Gastroesophageal sphincter (tissue), 4 donors: ENCODE measurements at regions not wholly inside any gene's neighbourhood (a gene's known extent, or its start where the extent isn't known, plus 50 kb on each side); places are given as distances from the start of the nearest gene placed in this dataset.

ENCODE experiments used
- ATAC-seq: fragments of 150-250 bp; one replicate; pipeline ENCODE4 v1.9.1; 2016; ENCODE audit warnings: mild to moderate bottlenecking, moderate library complexity
- H3K27ac ChIP-seq, 4 donors: fragments of 200-600 bp; sonication (generic) in 3 of 4; 1 replicate in 3 of 4; 2 replicates in 1 of 4; pipeline ENCODE4 v1.5.1; 2016 to 2019
- H3K27me3 ChIP-seq: fragments of 200-600 bp; sonication (generic); one replicate; pipeline ENCODE4 v1.5.1; 2019
- H3K36me3 ChIP-seq, 2 donors: fragments of 200-600 bp; sonication (generic); one replicate each; pipeline ENCODE4 v1.5.1; 2019; ENCODE audit warnings: control low read depth in 1 of 2
- H3K4me1 ChIP-seq, 3 donors: fragments of 200-600 bp; sonication (generic); 1 replicate in 2 of 3; 2 replicates in 1 of 3; pipeline ENCODE4 v1.5.1; 2016 to 2019; ENCODE audit warnings: control low read depth in 2 of 3
- H3K4me3 ChIP-seq, 2 donors: fragments of 200-600 bp; sonication (generic); one replicate each; pipeline ENCODE4 v1.5.1; 2019; ENCODE audit warnings: mild to moderate bottlenecking in 1 of 2, moderate library complexity in 1 of 2
- H3K9me3 ChIP-seq, 3 donors: fragments of 200-600 bp; sonication (generic); one replicate each; pipeline ENCODE4 v1.5.1; 2017 to 2019; ENCODE audit warnings: control low read depth in 2 of 3
- EP300 ChIP-seq: sonication (generic); formaldehyde crosslinking; IDR thresholded peaks from one replicate; pipeline ENCODE4 v1.6.1; 2017; ENCODE audit warnings: antibody characterized with exemption, mild to moderate bottlenecking
- POLR2A ChIP-seq, 2 donors: fragments of 450-650 bp; IDR thresholded peaks; one replicate each; pipeline ENCODE4 v1.6.1; 2017; ENCODE audit warnings: antibody characterized with exemption in 2 of 2, mild to moderate bottlenecking in 2 of 2, moderate library complexity in 1 of 2
- POLR2AphosphoS5 ChIP-seq: sonication (generic); formaldehyde crosslinking; IDR thresholded peaks from one replicate; pipeline ENCODE4 v1.6.1; 2017; ENCODE audit warnings: antibody characterized with exemption
- WGBS, 2 donors: methylation state at CpG; one replicate each; pipeline ENCODE4 v1.1.5; 2018; ENCODE audit warnings: low coverage in 1 of 2; 5-methylcytosine and 5-hydroxymethylcytosine counted together
- TF ChIP-seq, protein P1 (sequence below), 4 experiments: fragments of 200-600 bp in 2 of 4; fragments of 450-650 bp in 2 of 4; sonication (generic) in 1 of 4; IDR thresholded peaks; one replicate each; pipeline ENCODE4 v1.5.1; 2017 to 2019; ENCODE audit warnings: antibody characterized with exemption in 4 of 4, mild to moderate bottlenecking in 2 of 4, moderate library complexity in 2 of 4

DNA sequence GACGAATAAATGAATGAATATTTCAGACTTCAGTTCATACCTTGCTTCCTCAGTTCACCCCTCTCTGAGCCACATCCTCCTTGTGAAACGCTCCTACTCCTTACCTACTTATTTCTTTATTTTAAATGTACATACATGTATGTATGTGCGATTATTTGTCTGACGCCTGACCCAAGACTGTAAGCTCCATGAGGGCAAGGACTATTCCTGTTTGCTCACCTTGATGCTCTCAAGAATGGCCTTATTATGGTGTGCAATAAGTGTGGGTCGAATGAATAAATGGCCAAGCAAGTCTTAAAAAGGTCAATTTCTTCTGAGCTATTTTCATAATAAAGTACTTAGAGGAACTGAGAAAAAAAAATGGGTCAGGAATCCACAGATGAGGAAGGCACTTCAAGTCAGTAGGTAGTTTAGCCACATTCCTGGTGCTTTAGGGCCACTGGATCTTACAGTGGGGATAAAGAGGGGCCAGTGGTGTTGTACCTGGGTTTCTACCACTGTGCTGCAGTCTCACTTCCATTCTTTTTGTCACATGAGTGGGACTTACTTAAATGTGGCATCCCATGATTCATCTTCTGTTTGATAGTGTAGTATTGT, 74.7 kb downstream of the SDC1 start:
- H3K4me1 ChIP-seq, result no peaks in the 10 kb centered on the region
- H3K9me3 ChIP-seq, result no peaks in the 10 kb centered on the region
- no peak overlapping the region for H3K27ac ChIP-seq
- no peak for ATAC-seq
- no peaks in the 10 kb centered on the region for H3K27me3 ChIP-seq
- 80 to 95% methylated on average over 4 to 5 of the region's 5 CpGs for WGBS, 2 donors
- no peaks in the 10 kb centered on the region for H3K36me3 ChIP-seq
- H3K4me3 ChIP-seq, result no peak overlapping the region
- TF ChIP-seq EP300 (no peak), POLR2A (IDR thresholded peaks at IDR 0.05) (no peak)

DNA sequence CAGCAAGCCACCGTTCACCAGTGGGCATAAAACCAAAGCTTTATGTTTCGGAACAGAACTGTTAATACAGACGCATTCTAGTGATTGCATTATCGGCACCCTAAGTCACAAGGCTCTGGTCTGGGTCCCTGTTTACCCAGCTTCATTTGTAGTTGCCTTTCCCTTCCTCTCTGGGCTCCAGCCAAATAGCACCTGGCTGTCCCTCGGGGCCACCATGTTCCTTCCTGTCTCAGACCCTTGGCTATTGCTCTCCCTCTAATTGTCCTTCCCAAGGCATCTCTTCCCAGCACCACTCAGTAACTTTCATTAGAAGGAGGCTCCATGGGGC, 75.3 kb downstream of the SDC1 start:
- H3K4me1 ChIP-seq, result no peaks in the 10 kb centered on the region
- no peaks in the 10 kb centered on the region for H3K27me3 ChIP-seq
- no peaks in the 10 kb centered on the region for H3K36me3 ChIP-seq
- no peak overlapping the region for H3K27ac ChIP-seq
- H3K4me3 ChIP-seq, result no peak overlapping the region
- no peak for ATAC-seq
- 75 to 83% methylated on average over 5 of the region's 5 CpGs for WGBS, 2 donors
- H3K9me3 ChIP-seq, result no peaks in the 10 kb centered on the region
- TF ChIP-seq POLR2A (IDR thresholded peaks at IDR 0.05) (no peak), EP300 (no peak), POLR2AphosphoS5 (no peak)
- TF ChIP-seq, protein P1, sequence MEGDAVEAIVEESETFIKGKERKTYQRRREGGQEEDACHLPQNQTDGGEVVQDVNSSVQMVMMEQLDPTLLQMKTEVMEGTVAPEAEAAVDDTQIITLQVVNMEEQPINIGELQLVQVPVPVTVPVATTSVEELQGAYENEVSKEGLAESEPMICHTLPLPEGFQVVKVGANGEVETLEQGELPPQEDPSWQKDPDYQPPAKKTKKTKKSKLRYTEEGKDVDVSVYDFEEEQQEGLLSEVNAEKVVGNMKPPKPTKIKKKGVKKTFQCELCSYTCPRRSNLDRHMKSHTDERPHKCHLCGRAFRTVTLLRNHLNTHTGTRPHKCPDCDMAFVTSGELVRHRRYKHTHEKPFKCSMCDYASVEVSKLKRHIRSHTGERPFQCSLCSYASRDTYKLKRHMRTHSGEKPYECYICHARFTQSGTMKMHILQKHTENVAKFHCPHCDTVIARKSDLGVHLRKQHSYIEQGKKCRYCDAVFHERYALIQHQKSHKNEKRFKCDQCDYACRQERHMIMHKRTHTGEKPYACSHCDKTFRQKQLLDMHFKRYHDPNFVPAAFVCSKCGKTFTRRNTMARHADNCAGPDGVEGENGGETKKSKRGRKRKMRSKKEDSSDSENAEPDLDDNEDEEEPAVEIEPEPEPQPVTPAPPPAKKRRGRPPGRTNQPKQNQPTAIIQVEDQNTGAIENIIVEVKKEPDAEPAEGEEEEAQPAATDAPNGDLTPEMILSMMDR (IDR thresholded peaks at IDR 0.05), result no peak

DNA sequence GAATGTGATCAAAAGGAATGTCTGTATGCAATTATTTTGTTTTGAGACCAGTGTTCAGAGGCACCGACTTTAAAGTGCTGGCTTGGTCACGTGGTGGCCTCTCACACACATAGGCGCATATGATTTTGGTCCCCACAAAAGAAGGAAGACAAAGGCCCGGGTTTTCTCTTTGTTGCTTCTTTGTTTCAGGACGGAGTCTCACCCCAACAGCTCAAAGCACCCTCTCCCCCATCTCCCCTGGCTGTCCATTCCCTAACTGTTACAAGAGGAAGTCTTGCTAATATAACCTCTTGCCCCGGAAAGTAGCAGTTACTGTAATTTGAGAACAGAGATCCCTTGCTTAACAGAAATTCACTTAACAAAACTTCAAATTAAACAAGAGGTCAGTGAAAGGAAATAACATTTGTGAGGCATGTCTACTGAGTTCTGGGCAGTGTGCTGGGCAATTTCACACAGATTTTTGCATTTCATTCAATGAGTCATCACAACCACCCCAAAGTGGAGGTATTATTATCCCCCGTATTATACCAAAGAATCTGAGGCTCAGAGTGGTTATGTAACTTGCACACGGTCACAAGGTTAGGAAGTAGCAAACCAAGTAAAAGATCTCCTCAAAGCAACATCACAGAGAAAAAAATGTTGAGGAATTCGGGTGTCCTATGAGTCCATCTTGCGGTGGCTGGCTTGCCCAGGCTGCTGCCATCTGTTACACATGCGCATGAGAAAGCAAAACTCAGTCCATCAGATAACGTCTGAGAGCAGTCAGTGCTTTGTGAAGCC, 75.8 kb downstream of the SDC1 start:
- ATAC-seq, result no peak

DNA sequence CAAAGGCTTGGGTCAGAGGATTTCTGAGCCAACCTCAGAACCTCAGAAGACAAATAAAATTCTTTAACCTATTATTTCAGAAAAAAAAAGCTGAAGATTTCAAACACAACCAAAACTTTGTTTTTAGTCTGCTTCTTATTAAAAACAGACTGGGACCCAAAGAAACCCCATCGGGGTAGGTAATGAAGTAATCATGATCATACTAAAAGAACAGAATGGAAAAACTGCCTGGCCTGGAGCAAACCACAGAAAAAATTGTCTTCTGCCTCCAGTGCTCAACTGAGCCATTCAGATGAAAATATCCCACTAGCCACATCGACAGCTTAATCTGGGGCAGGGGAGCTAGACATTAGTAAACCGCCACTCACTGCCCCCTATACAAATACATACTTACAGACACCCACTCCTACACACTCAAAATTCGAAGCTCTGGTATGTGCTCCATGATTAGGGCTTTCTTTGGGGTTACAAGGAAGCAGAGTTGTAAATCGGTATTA, 76.5 kb downstream of the SDC1 start:
- WGBS, 2 donors, result 64 to 68% methylated on average over 4 to 5 of the region's 5 CpGs
- Histone ChIP-seq H3K27ac (no peak overlapping the region), H3K4me1 (no peaks in the 10 kb centered on the region), H3K4me3 (no peak overlapping the region), H3K36me3 (no peaks in the 10 kb centered on the region), H3K27me3 (no peaks in the 10 kb centered on the region), H3K9me3 (no peaks in the 10 kb centered on the region)
- ATAC-seq, result no peak
- TF ChIP-seq, protein P1 (IDR thresholded peaks at IDR 0.05), result no peak
- TF ChIP-seq POLR2AphosphoS5 (no peak), EP300 (no peak), POLR2A (IDR thresholded peaks at IDR 0.05) (no peak)

More for the DNA sequence above, 75.8 kb downstream of the SDC1 start:
- H3K27me3 ChIP-seq, result no peaks in the 10 kb centered on the region
- H3K4me3 ChIP-seq, result no peak overlapping the region
- no peak overlapping the region for H3K27ac ChIP-seq
- WGBS, 2 donors, result 56 to 74% methylated on average over 11 of the region's 12 CpGs
- H3K9me3 ChIP-seq, result no peaks in the 10 kb centered on the region
- TF ChIP-seq POLR2AphosphoS5 (no peak), POLR2A (IDR thresholded peaks at IDR 0.05) (no peak), EP300 (no peak)
- TF ChIP-seq, protein P1 (IDR thresholded peaks at IDR 0.05), result no peak
- H3K36me3 ChIP-seq, result no peaks in the 10 kb centered on the region
- no peaks in the 10 kb centered on the region for H3K4me1 ChIP-seq

DNA sequence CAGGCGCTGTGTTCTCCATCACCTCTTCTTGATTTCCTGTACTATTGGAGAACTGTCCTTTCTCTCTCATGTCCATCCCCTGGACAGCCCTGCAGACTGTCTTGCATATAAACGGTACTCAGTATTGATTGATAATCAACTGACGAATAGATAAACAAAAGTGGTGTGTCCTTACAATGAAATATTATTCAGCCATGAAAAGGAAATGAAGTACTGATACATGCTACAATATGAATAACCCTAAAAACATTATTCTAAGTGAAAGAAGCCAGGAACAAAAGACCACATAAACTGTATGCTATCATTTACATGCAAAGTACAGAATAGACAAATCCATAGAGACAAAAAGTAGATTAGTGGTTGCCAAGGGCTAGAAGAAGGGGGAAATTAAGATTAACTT, 77.6 kb downstream of the SDC1 start:
- no peak overlapping the region for H3K4me3 ChIP-seq
- no peaks in the 10 kb centered on the region for H3K9me3 ChIP-seq
- 84 to 100% methylated on average over 2 to 3 of the region's 3 CpGs for WGBS, 2 donors
- no peaks in the 10 kb centered on the region for H3K4me1 ChIP-seq
- TF ChIP-seq, protein P1 (IDR thresholded peaks at IDR 0.05), result no peak
- no peak for TF ChIP-seq EP300
- TF ChIP-seq POLR2A (IDR thresholded peaks at IDR 0.05), result no peak
- no peak for TF ChIP-seq POLR2AphosphoS5
- H3K27ac ChIP-seq, result no peak overlapping the region
- H3K36me3 ChIP-seq, result no peaks in the 10 kb centered on the region
- no peak for ATAC-seq
- H3K27me3 ChIP-seq, result no peaks in the 10 kb centered on the region
